ENCODE measurements at regions not wholly inside any gene's neighbourhood (a gene's known extent, or its start where the extent isn't known, plus 50 kb on each side); places are given as distances from the start of the nearest gene placed in this dataset.

DNA sequence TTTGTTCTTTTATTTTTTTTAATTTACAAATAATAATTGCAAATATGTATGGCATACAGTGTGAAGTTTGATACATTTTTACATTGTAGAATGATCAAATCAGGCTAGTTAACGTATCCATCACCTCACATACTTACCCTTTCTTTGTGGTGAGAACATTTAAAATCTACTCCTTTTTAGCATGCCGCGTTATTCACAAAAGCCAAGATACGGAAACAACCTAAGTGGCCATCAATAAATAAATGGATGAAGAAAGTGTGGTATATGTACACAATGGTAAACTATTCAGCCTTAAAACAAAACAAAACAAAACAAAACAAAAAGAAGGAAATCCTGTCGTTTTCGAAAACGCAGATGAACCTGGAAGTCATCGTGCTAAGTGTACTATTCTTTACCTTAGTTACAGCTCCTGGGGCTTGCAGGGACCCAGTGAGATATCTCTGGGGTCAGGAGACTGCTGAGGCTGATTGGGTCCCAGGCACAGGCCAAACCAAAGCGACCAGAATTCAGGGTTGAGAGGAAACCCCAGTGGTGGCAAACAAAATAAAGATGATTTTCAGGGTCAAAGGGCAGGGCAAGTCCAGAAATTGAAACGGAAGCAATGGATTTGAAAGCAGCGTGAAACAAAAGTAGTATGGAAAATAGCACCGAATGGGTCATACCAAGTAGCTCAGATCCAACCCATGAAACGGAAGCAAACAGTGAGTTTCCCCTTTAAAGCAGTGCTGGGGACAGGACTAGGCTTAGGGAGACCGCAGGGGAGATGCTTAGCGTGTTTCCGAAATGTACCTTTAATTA lies 188.2 kb downstream of the PLPP3 start:
- TF ChIP-seq, protein P1, sequence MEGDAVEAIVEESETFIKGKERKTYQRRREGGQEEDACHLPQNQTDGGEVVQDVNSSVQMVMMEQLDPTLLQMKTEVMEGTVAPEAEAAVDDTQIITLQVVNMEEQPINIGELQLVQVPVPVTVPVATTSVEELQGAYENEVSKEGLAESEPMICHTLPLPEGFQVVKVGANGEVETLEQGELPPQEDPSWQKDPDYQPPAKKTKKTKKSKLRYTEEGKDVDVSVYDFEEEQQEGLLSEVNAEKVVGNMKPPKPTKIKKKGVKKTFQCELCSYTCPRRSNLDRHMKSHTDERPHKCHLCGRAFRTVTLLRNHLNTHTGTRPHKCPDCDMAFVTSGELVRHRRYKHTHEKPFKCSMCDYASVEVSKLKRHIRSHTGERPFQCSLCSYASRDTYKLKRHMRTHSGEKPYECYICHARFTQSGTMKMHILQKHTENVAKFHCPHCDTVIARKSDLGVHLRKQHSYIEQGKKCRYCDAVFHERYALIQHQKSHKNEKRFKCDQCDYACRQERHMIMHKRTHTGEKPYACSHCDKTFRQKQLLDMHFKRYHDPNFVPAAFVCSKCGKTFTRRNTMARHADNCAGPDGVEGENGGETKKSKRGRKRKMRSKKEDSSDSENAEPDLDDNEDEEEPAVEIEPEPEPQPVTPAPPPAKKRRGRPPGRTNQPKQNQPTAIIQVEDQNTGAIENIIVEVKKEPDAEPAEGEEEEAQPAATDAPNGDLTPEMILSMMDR (IDR thresholded peaks at IDR 0.05; ENCODE audit: borderline replicate concordance, extremely low read depth, insufficient read depth): no peak
- H3K4me3 ChIP-seq (ENCODE audit: low read length in 3 of 3): no peak overlapping the region
- intact Hi-C loops (cut with DNase I): no loop called here
- H3K9ac ChIP-seq (ENCODE audit: low read length in 3 of 3): no peak overlapping the region
- H3K4me1 ChIP-seq (ENCODE audit: control insufficient read depth in 2 of 3, insufficient read depth in 2 of 3, low read depth in 1 of 3, low read length in 3 of 3): no peaks in the 10 kb centered on the region
- no peaks in the 10 kb centered on the region for H3K27me3 ChIP-seq (ENCODE audit: control insufficient read depth, insufficient read depth, low read length)
- no peak overlapping the region for H3K27ac ChIP-seq (ENCODE audit: low read depth in 2 of 2, low read length in 2 of 2)
- FAIRE-seq: no peak
- H3K36me3 ChIP-seq (ENCODE audit: control insufficient read depth in 2 of 3, insufficient read depth in 3 of 3, low read length in 3 of 3): no peaks in the 10 kb centered on the region
- no peak for DNase-seq
- H3K9me3 ChIP-seq (ENCODE audit: control insufficient read depth in 2 of 3, insufficient read depth in 1 of 3, low read length in 3 of 3): no peaks in the 10 kb centered on the region

DNA sequence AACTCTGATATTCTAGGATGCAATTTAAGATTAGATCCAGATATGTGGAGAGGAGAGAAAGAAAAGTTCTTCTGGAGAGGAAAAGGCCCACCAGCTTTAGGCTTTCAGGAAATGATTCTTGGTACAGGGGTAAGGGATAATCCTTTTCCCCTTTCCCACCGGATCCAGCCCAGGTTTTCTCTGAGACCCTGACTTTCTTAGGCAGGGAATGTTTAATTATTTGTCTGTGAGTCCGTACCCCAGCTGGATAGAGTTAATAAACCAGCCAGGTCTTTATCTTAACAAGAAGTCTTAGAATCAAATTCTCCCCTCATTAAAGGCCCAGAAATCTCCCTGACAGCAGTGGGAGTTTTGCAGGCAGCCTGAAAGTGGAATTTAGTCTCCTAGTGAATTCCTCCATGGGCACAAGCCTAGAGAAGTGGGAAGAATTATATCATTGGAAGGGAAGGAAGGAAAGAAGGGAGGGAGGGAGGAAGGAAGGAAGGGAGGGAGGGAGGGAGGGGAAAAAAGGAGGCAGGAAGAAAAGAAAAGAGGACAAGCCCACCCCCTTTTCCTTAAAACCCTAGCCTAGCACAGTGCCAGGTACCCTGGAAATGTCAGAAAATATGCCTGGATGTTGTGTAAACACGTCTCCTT lies 189.0 kb downstream of the PLPP3 start:
- H3K9me3 ChIP-seq (ENCODE audit: control insufficient read depth in 2 of 3, insufficient read depth in 1 of 3, low read length in 3 of 3): no peaks in the 10 kb centered on the region
- TF ChIP-seq, protein P1 (IDR thresholded peaks at IDR 0.05; ENCODE audit: borderline replicate concordance, extremely low read depth, insufficient read depth): no peak
- DNase-seq (peak in 3 of 5 donors; percentile 57 to 70 (median 66)), FAIRE-seq (no peak)
- no peak overlapping the region for H3K9ac ChIP-seq (ENCODE audit: low read length in 3 of 3)
- intact Hi-C loops (cut with DNase I): no loop called here
- no peak overlapping the region for H3K4me3 ChIP-seq (ENCODE audit: low read length in 3 of 3)
- no peaks in the 10 kb centered on the region for H3K4me1 ChIP-seq (ENCODE audit: control insufficient read depth in 2 of 3, insufficient read depth in 2 of 3, low read depth in 1 of 3, low read length in 3 of 3)
- H3K27ac ChIP-seq (ENCODE audit: low read depth in 2 of 2, low read length in 2 of 2): no peak overlapping the region
- no peaks in the 10 kb centered on the region for H3K36me3 ChIP-seq (ENCODE audit: control insufficient read depth in 2 of 3, insufficient read depth in 3 of 3, low read length in 3 of 3)
- no peaks in the 10 kb centered on the region for H3K27me3 ChIP-seq (ENCODE audit: control insufficient read depth, insufficient read depth, low read length)

DNA sequence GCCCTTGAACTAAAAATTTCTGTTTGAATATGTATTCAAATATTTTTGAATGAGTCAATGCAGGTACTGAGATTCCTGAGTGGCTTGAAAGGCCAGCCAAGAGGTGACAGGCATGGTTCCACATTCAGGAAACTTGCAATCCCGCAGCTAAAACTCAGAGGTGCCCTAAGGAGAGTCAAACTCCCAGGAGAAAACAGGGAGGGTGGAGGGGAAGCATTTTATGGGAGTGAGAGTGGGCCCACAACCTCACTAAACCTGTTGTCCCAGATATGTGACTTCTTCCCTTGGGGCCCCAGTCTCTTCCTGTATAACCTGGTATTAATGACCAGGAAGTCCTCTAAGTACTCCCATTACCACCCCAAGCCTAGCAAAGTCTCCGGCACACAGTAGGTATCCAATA lies 189.6 kb downstream of the PLPP3 start:
- Histone ChIP-seq H3K27ac (ENCODE audit: low read depth in 2 of 2, low read length in 2 of 2) (no peak overlapping the region), H3K4me3 (ENCODE audit: low read length in 3 of 3) (no peak overlapping the region), H3K36me3 (ENCODE audit: control insufficient read depth in 2 of 3, insufficient read depth in 3 of 3, low read length in 3 of 3) (no peaks in the 10 kb centered on the region), H3K27me3 (ENCODE audit: control insufficient read depth, insufficient read depth, low read length) (no peaks in the 10 kb centered on the region), H3K4me1 (ENCODE audit: control insufficient read depth in 2 of 3, insufficient read depth in 2 of 3, low read depth in 1 of 3, low read length in 3 of 3) (no peaks in the 10 kb centered on the region), H3K9me3 (ENCODE audit: control insufficient read depth in 2 of 3, insufficient read depth in 1 of 3, low read length in 3 of 3) (no peaks in the 10 kb centered on the region), H3K9ac (ENCODE audit: low read length in 3 of 3) (no peak overlapping the region)
- FAIRE-seq: no peak
- no peak for DNase-seq
- intact Hi-C loops (cut with DNase I): no loop called here
- TF ChIP-seq, protein P1 (IDR thresholded peaks at IDR 0.05; ENCODE audit: borderline replicate concordance, extremely low read depth, insufficient read depth): no peak

All from kidney (tissue), 13 donors.